HUDEP-2 (cell line): ENCODE measurements at regions not wholly inside any gene's neighbourhood (a gene's known extent, or its start where the extent isn't known, plus 50 kb on each side); places are given as distances from the start of the nearest gene placed in this dataset.

Experiments
- DNase-seq, 76 experiments: peaks; one replicate each; lab custom pipeline; 2025; ENCODE audit not compliant: unreplicated experiment in 76 of 76; lab: John Stamatoyannopoulos, UW

- no peak for DNase-seq
Measured at GRCh38 chr12:64931321-64931720, 106.9 kb downstream of the TBC1D30 start.

DNA sequence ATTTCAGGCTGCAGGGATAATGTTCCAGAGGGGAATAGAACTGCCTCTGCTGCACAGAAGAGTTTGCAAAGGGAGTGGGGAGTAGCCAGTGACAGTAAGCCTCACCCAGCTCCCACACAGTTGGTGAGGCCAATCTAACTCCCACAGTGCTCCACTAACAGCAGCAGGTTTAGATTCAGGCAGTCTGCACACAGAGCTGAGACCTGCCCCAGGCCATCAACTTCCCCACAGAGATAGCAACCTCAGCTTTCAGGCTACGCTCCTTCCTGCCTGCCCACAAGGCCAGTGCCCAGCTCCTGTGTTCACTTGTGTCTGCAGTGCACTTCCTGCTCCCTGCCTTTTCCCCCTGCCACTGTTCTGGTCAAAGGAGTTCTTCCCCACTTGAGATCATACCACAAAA, 107.5 kb downstream of the TBC1D30 start:
- DNase-seq: peak in 2 of 76 experiments; percentile 10 to 21

DNA sequence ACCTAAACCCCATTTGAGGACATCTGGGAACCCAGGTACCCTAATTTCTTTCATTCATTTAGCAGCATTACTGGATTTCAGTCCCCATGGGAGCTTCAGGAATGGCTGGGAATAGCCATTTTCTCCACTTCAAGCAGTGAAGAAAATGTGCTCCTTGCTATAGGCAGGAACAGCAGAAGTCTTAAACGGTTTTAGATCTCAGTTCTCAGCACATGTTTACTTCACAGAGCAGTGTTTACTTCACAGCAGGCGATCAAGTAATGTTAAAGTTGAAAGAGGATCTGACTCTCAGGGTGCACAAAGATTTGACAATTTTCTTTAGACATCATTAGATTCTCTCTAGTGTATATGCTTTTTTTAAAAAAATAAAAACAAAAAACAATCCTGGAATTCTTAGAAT, 109.3 kb downstream of the TBC1D30 start:
- no peak for DNase-seq

DNA sequence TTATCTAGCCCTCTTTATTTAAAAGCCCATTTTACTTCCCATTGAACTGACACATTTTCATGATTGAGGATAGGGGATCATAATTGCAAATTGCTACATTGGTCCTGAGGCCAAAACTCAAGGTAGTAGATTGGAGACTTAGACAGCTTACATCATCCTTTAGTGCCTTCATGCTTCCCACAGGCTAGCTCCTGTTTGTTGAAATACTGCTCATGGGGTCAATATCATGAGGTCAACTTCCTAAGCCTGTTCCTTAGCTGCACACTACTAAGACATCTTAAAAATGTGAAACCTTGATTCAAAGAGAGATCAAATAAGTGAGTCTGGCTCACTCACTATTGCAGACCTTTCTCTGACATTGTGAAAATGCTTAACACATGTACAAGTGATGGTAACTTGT, 113.0 kb downstream of the TBC1D30 start:
- no peak for DNase-seq

DNA sequence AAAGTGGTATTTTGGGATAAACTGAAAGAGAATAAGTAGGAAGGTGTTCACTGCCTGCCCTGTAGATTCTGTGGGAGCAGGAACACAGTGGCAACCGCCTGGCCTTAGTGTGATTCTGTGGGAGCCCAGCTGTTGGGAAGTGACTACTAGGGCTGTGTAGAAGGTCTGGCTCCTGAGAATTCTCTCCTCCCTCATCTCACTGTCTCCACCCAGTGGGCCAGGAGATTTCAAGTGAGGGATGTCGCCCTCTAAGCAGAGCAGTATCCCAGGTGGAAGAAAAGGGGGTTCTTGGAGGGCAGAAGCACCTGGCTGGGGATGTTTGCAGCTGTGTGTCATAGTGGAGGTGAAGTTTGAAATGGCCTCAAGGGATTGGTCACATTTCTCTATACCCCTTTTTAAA, 113.7 kb downstream of the TBC1D30 start:
- no peak for DNase-seq

DNA sequence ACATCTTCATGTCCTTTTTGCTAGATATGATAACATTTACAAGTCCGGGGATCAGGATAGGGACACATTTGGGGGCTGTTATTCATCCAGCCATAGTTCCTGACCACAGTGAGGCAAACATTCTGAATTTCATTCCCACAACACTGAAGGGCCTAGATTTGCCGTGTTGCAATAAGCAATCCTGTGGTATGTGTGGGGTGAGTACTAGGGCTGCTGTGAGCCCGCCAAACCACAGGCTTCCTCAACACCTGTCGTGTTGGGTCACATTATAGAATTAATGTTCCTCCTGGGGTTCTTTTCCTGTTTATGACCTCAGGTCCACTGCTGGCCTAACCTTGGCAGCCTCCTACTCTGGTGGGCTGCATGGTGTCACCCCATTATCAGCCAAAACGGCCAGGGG, 119.2 kb downstream of the TBC1D30 start:
- DNase-seq: no peak

DNA sequence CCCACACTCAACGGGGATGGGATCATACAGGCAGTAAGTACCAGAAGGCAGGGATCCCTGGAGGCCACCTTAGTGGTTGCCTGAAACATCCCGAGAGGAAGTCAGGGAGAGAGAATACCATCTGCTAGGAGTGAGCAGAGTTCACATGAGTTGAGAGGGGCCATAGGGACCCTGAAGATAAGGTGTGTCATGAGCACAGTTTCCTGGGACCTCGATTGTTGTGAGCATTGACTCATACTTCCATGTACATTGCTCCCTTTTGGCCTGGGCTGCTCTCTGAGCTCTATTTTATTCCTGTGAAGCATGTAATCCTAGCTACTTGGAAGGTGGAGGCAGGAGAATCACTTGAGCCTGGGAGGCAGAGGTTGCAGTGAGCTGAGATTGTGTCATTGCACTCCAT, 120.5 kb downstream of the TBC1D30 start:
- DNase-seq: no peak

- DNase-seq: no peak
Measured at GRCh38 chr12:64946132-64946829, 121.8 kb downstream of the TBC1D30 start.

DNA sequence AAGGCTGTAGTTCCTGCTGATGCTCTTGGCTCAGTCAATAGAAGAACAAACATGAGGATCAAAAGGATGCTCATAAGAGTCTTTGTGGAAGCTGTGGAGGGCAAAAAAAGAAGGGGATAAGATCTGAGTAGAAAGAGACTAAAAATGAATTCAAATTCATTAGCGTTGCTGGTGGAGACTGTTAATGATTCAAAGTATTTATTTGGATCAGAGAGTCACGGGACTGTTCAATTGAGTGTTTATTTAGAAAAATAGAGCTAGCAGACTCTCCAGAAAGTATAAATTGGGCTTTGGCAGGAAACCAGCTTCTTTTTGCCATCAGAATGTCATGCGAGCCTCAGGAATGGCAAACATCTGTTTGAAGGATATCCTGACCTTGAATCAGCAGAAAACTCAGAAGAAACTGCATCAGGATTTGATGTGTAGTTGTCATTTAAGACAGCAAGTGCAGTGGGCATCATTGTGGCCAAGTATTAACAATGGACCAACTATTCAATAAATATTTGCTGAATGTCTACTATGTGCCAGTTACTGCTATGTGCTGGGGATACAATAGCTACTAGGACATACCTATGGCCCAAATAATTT, 126.4 kb downstream of the TBC1D30 start:
- no peak for DNase-seq

DNA sequence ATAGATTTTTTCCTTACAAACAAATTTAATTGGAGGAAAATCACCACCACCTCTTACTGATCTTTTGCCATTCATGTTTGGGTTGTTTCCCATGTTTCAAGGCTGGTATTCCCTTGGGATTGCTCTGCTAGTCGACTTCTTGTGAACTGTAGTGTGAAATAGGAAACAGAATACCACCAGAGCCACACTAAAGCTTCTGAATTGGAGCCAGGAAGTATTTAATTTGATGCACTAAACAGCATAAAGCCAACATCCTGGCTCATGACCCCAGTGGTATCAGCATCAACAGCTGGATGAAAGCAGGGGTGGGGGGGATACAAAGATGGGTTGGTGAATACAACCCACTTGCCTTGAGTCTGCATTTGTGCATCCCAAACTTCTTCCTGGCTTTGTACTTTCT, 127.5 kb downstream of the TBC1D30 start:
- no peak for DNase-seq

DNA sequence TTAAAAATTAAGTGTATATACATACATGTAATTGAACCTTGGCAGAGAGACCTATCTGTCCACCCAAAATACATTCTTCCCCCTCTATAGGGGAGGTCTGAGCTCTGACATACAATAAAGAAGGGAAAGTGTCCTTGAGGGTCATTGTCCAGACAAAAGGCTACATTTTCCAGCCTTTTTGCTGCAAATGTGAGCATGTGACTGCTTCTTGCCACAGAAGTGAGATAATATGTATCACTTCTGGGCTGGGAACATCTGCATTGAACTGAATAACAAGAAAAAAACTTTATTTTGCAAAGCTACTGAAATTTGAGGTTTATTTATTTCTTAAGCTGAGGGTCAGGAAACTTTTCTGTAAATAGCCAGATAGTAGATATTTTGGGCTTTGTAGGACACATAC, 131.3 kb downstream of the TBC1D30 start:
- no peak for DNase-seq

DNA sequence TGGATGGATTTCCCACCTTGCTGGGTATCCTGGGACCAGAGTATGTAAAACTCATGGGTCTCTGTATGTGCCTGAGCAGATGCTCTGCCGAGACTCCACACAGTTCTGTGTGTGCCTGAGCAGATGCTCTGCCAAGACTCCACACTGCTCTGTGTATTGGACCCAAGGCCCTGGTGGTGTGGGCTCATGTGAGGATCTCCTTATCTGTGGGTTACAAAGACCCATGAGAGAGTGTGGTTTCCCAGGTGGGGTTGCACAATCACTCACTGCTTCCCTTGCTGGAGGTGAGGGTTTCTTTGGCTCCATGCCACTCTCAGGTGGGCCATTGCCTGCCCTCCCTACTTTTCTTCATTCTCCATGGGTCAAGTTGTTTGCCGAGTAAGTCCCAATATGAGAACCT, 141.5 kb downstream of the TBC1D30 start:
- no peak for DNase-seq

DNA sequence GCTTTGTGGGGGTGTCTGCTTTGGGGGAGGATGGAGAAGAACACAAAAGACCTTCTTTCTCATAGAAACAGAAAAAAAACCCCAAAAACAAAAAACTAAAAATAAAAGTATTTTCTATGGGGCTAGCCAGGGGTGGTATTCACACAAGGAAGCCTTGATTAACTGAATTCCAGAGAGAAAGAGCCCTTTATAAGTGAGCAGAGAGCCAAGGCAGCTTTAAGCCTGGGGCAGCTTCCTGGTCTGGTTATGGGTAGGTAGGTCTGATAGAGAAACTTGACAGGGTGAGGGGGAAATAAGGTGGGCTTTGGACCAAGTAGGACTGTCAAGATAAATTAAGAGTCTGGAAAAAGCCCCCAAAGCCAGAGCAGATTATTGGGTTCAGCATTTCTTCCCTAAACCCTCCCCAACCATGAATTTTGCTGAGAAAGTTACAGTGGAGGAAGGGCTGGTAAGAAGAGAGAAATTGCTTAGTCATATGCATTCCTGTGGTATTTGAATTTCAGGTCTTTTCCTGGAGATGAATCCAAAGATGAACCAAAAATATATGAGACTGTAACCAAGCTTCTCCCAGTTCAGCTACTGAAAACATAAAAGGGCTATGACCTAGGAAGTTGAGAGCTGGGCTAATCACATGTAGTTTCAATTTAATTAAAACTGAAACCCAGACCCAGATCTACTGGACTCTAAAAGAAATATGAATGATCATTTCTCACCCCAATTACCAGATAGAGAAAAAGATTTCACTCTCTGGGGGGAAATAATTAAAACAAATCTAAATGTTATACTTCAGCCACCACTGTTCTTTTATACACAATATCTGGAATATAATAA, 144.8 kb downstream of the TBC1D30 start:
- no peak for DNase-seq

DNA sequence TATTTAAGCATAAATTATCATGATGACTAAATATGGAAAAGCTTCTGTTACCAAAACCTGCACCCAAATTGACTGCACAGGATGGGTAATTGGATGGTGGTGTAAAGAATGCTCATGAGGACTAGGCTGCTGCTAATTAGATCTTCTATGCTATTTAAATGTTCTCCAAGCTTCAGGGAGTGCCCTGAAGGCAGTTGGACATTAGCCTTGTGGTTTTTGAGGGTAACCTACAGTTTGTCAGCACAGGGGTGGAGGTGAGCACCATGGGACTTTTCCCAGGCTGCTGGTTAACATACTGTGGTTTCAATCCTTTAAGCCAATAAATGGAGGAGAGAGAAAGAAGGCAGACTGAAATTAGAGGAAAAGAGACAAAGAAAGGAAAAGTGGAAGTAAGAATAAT, 145.0 kb downstream of the WIF1 start:
- no peak for DNase-seq

GRCh38 chr12:64983771-64984278, 137.3 kb downstream of the WIF1 start:
- DNase-seq: no peak

DNA sequence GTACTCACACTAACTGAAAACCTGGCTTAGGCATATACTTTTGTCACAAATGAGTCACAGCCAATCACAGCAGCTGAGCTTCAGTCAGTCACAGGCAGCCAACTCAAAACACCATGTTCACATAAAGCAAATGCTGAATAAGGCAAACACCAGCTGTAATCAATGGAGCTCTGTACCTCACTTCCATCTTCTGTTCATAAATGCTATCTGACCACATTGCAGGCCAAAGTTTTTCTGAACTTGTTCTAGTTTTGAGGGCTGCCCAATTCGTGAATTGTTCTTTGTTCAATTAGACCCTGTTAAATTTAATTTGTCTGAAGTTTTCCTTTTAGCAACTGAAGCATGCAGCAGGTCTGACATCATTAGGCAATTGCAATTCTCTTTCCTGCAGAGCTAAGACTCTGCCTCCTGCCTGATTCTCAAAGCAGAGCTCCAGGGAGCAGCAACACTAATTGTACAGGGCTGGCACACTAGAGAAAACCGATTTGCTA, 129.9 kb downstream of the WIF1 start:
- DNase-seq: no peak

- no peak for DNase-seq
Measured at GRCh38 chr12:64992116-64992515, 129.0 kb downstream of the WIF1 start.

GRCh38 chr12:64992641-64993040, 128.5 kb downstream of the WIF1 start:
- DNase-seq: no peak

DNA sequence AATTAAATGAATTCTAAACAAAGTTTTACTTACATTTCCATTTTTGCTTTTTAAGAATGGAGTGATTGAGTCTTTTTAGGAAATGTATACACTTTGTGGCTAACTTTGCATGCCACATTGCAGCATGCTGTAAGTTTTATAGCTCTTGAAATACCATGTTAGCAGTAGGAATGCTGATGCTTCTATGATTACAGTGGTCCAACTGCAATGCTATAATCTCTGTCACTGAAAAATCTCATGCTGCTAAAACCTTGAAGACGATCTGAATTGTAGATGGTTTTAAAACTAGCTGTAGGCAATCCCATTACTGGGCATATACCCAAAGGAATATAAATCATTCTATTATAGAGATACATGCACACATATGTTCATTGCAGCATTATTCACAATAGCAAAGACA, 127.6 kb downstream of the WIF1 start:
- no peak for DNase-seq

DNA sequence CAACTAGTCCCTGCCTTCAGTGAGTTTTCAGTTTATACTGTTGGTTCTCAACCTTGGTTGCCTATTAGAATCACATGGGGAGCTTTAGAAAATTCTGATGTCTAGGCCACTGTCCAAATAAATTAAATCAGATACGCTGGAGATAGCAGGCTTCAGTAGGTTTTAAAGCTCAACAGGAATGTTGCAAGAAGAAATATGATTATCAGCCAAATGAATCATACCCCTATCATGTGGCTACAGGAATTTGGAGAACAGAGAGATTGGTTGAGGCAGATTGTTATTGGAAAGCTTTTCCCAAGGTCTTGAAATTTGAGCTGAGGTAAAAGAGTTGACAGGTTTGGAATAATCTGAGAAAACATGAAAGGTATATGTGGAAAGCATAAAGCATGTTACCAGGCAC, 125.3 kb downstream of the WIF1 start:
- no peak for DNase-seq

- DNase-seq: no peak
Measured at GRCh38 chr12:64997858-64998257, 123.2 kb downstream of the WIF1 start.
